ENCODE measurements at regions not wholly inside any gene's neighbourhood (a gene's known extent, or its start where the extent isn't known, plus 50 kb on each side); places are given as distances from the start of the nearest gene placed in this dataset.

DNA sequence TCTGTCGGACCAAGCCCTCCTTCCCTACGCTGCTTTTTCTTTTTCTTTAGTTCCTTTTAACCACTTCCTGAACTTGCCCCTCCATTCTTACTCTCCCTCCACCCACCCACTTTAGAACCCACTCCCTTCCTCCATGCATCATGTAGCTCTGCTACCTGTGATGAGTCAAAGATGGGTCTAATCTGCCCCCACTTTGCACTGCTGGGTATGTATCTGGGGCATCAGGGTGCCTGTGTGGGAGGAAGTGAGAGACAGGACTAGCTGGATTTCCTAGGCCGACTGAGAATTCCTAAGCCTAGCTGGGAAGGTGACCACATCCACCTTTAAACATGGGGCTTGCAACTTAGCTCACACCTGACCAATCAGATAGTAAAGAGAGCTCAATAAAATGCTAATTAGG lies 157.7 kb downstream of the SEC16B start (continued):
- TF ChIP-seq NFRKB (IDR thresholded peaks at IDR 0.05): no peak
- no peak for TF ChIP-seq POLR2AphosphoS5 (IDR thresholded peaks at IDR 0.05; ENCODE audit: low read depth, low read length)

DNA sequence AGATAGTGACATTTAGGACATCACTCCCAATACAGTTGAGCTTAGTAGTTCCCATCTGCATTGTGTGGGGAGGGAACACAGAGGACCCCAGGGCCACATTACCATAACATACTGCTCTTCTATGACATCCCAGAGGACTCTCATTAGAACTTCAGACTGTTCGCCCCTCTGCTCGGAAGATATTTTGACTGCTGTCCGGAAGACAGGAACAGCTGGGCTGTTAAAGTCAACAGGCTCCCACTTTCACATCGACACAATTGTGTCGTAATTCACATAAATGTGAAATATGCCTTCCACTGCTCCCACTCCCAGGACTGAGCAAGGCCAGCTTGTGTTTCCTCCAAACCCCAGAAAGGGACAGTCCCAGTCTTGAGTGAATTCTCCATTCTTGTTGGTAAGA lies 158.4 kb downstream of the SEC16B start:
- Histone ChIP-seq H3K4me1 (ENCODE audit: insufficient read depth, low read length) (no peaks in the 10 kb centered on the region), H3K36me3 (replicated peaks in 1 of 2; ENCODE audit: control insufficient read depth in 1 of 2, insufficient read depth in 2 of 2, low read length in 2 of 2) (no peaks in the 10 kb centered on the region), H3K27me3 (ENCODE audit: control insufficient read depth in 1 of 2, insufficient read depth in 2 of 2, low read length in 2 of 2) (no peaks in the 10 kb centered on the region), H3K27ac (ENCODE audit: extremely low read length, insufficient read depth, low read length) (no peak overlapping the region), H3K79me2 (ENCODE audit: insufficient read depth, low read length) (no peaks in the 10 kb centered on the region), H3K4me2 (ENCODE audit: low read depth, low read length) (no peak overlapping the region), H3K4me3 (replicated peaks in 1 of 3; ENCODE audit: insufficient read depth in 1 of 3, low read depth in 2 of 3, low read length in 3 of 3) (no peak overlapping the region), H4K20me1 (ENCODE audit: insufficient read depth, low read length) (no peaks in the 10 kb centered on the region), H2AFZ (ENCODE audit: low read length) (no peak overlapping the region), H3K9me3 (ENCODE audit: low read length) (no peaks in the 10 kb centered on the region), H3K9ac (ENCODE audit: insufficient read depth, low read depth, low read length) (no peak overlapping the region)
- DNase-seq (ENCODE audit: low spot score) (no peak), ATAC-seq (no peak), FAIRE-seq (no peak)
- WGBS (ENCODE audit: low lambda C conversion rate): 70% methylated on average over 5 of the region's 5 CpGs
- POLR2A ChIA-PET: no interaction called here
- TF ChIP-seq, protein P1, sequence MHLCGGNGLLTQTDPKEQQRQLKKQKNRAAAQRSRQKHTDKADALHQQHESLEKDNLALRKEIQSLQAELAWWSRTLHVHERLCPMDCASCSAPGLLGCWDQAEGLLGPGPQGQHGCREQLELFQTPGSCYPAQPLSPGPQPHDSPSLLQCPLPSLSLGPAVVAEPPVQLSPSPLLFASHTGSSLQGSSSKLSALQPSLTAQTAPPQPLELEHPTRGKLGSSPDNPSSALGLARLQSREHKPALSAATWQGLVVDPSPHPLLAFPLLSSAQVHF (CRISPR knock-in tag; IDR thresholded peaks at IDR 0.05): no peak
- no peak for TF ChIP-seq SNAPC2 (CRISPR knock-in tag; IDR thresholded peaks at IDR 0.05)
- no peak for TF ChIP-seq NCOA5 (CRISPR knock-in tag; IDR thresholded peaks at IDR 0.05)
- no TSS peak for BruUV-seq (replicated peaks)
- intact Hi-C loops (cut with micrococcal nuclease; ENCODE audit: unreplicated experiment): no loop called here
- CTCF ChIA-PET (ENCODE audit: low intra/inter-chr PET ratio, low total read pairs): no interaction called here
- in situ Hi-C loops (cut with HindIII; ENCODE audit: extremely low pct_ligation_motif_present, low pct_unique_long_range_greater_than_20kb): no loop called here

DNA sequence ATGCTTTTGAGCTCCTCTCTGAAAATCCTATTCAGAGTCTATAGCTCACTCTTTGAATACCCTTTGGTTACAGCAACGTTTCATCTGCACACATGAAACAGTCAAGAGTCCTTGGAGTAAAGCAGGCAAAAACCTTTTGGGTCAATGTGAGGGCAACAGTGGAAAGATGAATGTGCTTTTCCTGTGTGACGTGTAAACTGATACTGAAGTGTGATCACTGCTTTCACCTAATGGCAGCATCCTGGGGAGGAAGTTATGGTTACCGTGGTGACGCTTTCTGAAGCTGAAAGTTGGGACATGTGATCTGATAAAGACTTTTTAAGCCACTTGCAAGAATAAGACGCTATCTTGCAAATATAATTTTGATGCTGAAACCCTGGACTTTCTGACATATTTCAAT lies 160.0 kb downstream of the SEC16B start:
- Histone ChIP-seq H2AFZ (ENCODE audit: low read length) (no peak overlapping the region), H3K4me2 (ENCODE audit: low read depth, low read length) (no peak overlapping the region), H3K9me3 (ENCODE audit: low read length) (no peaks in the 10 kb centered on the region), H3K79me2 (ENCODE audit: insufficient read depth, low read length) (no peaks in the 10 kb centered on the region), H3K27ac (ENCODE audit: extremely low read length, insufficient read depth, low read length) (no peak overlapping the region), H3K27me3 (ENCODE audit: control insufficient read depth in 1 of 2, insufficient read depth in 2 of 2, low read length in 2 of 2) (no peaks in the 10 kb centered on the region), H4K20me1 (ENCODE audit: insufficient read depth, low read length) (no peaks in the 10 kb centered on the region), H3K4me1 (ENCODE audit: insufficient read depth, low read length) (no peaks in the 10 kb centered on the region), H3K36me3 (replicated peaks in 1 of 2; ENCODE audit: control insufficient read depth in 1 of 2, insufficient read depth in 2 of 2, low read length in 2 of 2) (no peaks in the 10 kb centered on the region), H3K9ac (ENCODE audit: insufficient read depth, low read depth, low read length) (no peak overlapping the region), H3K4me3 (replicated peaks in 1 of 3; ENCODE audit: insufficient read depth in 1 of 3, low read depth in 2 of 3, low read length in 3 of 3) (no peak overlapping the region)
- intact Hi-C loops (cut with micrococcal nuclease; ENCODE audit: unreplicated experiment) (no loop called here), in situ Hi-C loops (cut with HindIII; ENCODE audit: extremely low pct_ligation_motif_present, low pct_unique_long_range_greater_than_20kb) (no loop called here)
- BruUV-seq (replicated peaks): no TSS peak
- 0% methylated on average over 5 of the region's 5 CpGs for WGBS (ENCODE audit: low lambda C conversion rate)
- ChIA-PET POLR2A (no interaction called here), CTCF (ENCODE audit: low intra/inter-chr PET ratio, low total read pairs) (no interaction called here)
- DNase-seq (ENCODE audit: low spot score): no peak
- TF ChIP-seq, protein P2, sequence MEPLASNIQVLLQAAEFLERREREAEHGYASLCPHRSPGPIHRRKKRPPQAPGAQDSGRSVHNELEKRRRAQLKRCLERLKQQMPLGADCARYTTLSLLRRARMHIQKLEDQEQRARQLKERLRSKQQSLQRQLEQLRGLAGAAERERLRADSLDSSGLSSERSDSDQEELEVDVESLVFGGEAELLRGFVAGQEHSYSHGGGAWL (CRISPR knock-in tag; IDR thresholded peaks at IDR 0.05): no peak
- TF ChIP-seq EEA1 (CRISPR knock-in tag; IDR thresholded peaks at IDR 0.05; ENCODE audit: borderline replicate concordance) (no peak), NCOR1 (IDR thresholded peaks at IDR 0.05; ENCODE audit: borderline replicate concordance, low read length) (no peak), GABPB1 (CRISPR knock-in tag; IDR thresholded peaks at IDR 0.05) (no peak), RCOR2 (CRISPR knock-in tag; IDR thresholded peaks at IDR 0.05) (no peak), CREB1 (IDR thresholded peaks at IDR 0.05) (0 out of 2 replicates have a peak, but pooled peaks have one; percentile 20), CREB1 (CRISPR knock-in tag; IDR thresholded peaks at IDR 0.05) (no peak), ZNF17 (CRISPR knock-in tag; IDR thresholded peaks at IDR 0.05) (no peak)
- no peak for FAIRE-seq
- ATAC-seq: no peak

Measured in HepG2 (cell line).